Astrocyte of the spinal cord (primary cell): ENCODE measurements at regions not wholly inside any gene's neighbourhood (a gene's known extent, or its start where the extent isn't known, plus 50 kb on each side); places are given as distances from the start of the nearest gene placed in this dataset.

Experiments used
- DNase-seq: peaks from one replicate; pipeline ENCODE4 v3.0.0; 2011; ENCODE audit warnings: low read depth, low spot score
- H3K4me3 ChIP-seq: 2 replicates; pipeline ENCODE4 v1.5.1; 2011; ENCODE audit warnings: low read depth, mild to moderate bottlenecking, low read length, moderate library complexity
- in situ Hi-C: cut with HindIII; loops from 2 replicates; pipeline ENCODE4 v1.10.0; 2017; ENCODE audit warnings: low sequenced_read_pairs
- TF ChIP-seq, protein P1 (sequence below): IDR thresholded peaks from 2 replicates; pipeline ENCODE4 v1.5.1; 2012; ENCODE audit warnings: low read depth, mild to moderate bottlenecking, low read length, inconsistent platforms

DNA sequence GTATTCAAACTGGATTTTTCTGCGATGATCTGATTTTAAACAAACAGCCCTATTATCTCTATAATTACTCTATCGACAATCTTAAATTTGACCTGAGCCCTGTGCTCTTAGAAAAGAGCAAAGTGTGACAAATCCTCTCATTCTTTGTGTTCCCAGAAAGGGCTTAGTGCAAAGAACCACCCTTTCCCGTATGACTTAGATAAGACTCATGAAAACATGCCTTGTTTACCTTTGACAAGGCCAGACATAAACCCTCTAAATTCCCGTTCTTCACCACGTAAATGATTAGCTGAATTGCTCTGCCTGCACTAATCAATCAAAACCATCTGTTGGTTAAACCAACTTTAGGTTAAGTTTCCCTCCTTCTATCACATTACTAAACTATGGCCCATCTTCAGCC lies 285.7 kb upstream of the SEL1L start:
- TF ChIP-seq, protein P1, sequence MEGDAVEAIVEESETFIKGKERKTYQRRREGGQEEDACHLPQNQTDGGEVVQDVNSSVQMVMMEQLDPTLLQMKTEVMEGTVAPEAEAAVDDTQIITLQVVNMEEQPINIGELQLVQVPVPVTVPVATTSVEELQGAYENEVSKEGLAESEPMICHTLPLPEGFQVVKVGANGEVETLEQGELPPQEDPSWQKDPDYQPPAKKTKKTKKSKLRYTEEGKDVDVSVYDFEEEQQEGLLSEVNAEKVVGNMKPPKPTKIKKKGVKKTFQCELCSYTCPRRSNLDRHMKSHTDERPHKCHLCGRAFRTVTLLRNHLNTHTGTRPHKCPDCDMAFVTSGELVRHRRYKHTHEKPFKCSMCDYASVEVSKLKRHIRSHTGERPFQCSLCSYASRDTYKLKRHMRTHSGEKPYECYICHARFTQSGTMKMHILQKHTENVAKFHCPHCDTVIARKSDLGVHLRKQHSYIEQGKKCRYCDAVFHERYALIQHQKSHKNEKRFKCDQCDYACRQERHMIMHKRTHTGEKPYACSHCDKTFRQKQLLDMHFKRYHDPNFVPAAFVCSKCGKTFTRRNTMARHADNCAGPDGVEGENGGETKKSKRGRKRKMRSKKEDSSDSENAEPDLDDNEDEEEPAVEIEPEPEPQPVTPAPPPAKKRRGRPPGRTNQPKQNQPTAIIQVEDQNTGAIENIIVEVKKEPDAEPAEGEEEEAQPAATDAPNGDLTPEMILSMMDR: no peak
- in situ Hi-C loops: no loop called here
- no peak for DNase-seq
- H3K4me3 ChIP-seq: no peak overlapping the region

DNA sequence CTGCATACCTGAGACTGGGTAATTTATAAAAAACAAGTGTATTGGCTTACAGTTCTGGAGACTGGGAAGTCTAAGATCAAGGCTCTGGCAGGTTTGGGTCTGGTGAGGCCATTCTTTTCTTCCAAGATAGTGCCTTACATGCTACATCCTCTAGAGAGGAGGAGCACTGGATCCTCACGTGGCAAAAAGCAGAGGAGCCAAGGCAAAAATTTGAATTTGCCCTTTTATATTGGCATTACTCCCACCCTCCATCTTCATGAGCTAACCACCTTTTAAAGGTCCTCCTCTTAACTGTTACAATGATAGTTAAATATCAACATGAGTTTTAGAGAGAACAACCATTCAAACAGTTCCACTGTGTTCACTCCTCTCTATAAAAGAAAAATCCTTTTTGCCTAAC lies 286.3 kb upstream of the SEL1L start:
- TF ChIP-seq, protein P1: no peak
- no peak overlapping the region for H3K4me3 ChIP-seq
- DNase-seq: no peak

DNA sequence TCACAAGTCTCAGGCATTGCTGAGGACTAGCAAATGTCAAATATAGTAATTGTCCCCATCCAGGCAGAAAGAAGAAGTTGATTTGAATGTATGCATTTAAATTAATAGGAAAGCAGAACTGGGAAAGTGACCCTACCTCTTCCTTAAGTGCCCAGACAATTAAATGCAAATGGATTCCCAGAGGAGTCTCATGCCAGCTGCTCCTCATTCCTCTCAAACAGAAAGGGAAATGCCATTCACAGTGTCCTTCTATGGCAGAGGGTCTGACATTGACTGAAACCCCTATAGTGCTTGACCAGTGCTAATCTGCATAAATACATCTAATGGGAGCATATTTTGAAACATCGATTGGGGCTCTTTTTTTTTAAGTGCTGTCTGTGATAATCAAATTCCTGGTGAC lies 292.4 kb upstream of the SEL1L start:
- no peak for DNase-seq
- TF ChIP-seq, protein P1: no peak
- in situ Hi-C loops: no loop called here
- no peak overlapping the region for H3K4me3 ChIP-seq

More for the DNA sequence above, 286.3 kb upstream of the SEL1L start:
- in situ Hi-C loops: no loop called here

GRCh38 chr14:81829447-81829846 lies 295.8 kb upstream of the SEL1L start:
- in situ Hi-C loops: no loop called here
- TF ChIP-seq, protein P1: no peak
- no peak for DNase-seq
- no peak overlapping the region for H3K4me3 ChIP-seq

DNA sequence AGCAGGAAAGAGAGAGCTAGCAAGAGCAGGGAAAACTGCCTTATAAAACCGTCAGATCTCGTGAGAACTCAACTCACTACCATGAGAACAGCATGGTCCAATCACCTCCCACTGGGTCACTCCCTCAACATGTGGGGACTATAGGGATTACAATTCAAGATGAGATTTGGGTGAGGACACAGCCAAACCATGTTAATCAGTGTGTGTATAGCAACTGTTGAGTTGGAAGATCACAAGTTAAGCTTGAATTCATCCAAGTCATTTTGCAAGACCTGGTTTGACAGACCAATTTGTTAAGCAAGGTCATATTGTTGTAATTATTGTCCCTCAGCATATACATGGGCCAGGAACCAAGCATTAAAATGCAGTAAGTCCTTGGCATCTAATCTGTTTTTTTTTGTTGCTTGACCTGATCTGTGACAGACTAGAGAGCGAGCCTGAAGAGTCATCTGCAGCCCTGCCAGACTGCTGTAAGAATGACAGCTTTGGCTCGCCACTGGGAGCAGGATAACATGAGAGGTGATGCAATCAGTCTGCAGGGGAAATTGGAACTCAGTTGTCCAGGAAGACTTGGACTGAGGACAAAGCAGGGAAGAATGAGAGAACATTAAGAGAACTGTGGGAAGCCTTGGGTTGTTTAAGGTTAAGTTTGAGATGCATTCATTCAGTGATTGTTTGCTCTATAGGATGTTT lies 297.6 kb upstream of the SEL1L start:
- in situ Hi-C loops: no loop called here
- H3K4me3 ChIP-seq: no peak overlapping the region
- no peak for DNase-seq
- TF ChIP-seq, protein P1: no peak

DNA sequence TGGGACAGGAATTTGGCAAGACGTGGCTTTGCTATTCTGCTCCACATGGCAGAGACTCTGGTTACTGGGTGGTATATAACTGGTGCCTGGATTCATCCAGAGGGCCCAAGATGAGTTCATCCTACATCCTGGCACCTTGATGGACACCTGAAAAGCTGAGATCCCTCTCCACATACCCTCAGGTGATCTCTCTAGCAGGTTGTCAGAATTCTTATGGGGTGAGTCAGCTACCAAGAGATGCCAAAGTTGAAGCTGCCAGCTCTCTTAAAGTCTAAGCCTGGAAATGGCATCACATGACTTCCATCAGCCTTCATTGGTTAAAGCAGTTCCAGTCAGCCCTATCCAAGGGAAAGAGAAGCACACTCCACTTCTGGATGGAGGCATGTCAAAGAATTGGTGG lies 300.7 kb upstream of the SEL1L start:
- DNase-seq: no peak
- H3K4me3 ChIP-seq: no peak overlapping the region
- in situ Hi-C loops: no loop called here

More for the DNA sequence above, 300.7 kb upstream of the SEL1L start:
- TF ChIP-seq, protein P1: no peak
